K562 (cell line): ENCODE measurements at regions not wholly inside any gene's neighbourhood (a gene's known extent, or its start where the extent isn't known, plus 50 kb on each side); places are given as distances from the start of the nearest gene placed in this dataset.

Source experiments
- BRD4 ChIP-seq: fragments of 200-600 bp; sonication (generic); IDR thresholded peaks from 2 replicates; pipeline ENCODE4 v1.6.1; 2017; ENCODE audit warnings: inconsistent platforms
- DPF2 ChIP-seq: fragments of 450-650 bp; IDR thresholded peaks from 2 replicates; pipeline ENCODE4 v1.6.1; 2016
- EP300 ChIP-seq: IDR thresholded peaks from 2 replicates; pipeline ENCODE4 v1.6.1; 2012; ENCODE audit warnings: low read length, improper control_type of control experiment
- EZH2 ChIP-seq: IDR thresholded peaks from 2 replicates; pipeline ENCODE4 v1.6.1; 2012; ENCODE audit warnings: low read depth, mild to moderate bottlenecking, inconsistent platforms, low read length, borderline replicate concordance
- KLF6 ChIP-seq: fragments of 250-450 bp; sonication (Bioruptor Pico); IDR thresholded peaks from 2 replicates; pipeline ENCODE4 v1.4.0; 2020; ENCODE audit warnings: mild to moderate bottlenecking, moderate library complexity, borderline replicate concordance
- MTA3 ChIP-seq: fragments of 450-650 bp; formaldehyde crosslinking; IDR thresholded peaks from 2 replicates; pipeline ENCODE4 v1.6.1; 2017; ENCODE audit warnings: mild to moderate bottlenecking, borderline replicate concordance
- RAD21 ChIP-seq, 2 experiments: fragments of 250-450 bp in 1 of 2; fragments of 450-650 bp in 1 of 2; sonication (Bioruptor Pico) in 1 of 2; formaldehyde crosslinking in 1 of 2; IDR thresholded peaks in 1 of 2; conservative IDR thresholded peaks in 1 of 2; 2 replicates each; pipeline versions ENCODE4 v1.4.0 to v1.8.0; 2020 to 2022; ENCODE audit warnings: mild to moderate bottlenecking in 2 of 2, moderate library complexity in 1 of 2
- SP1 ChIP-seq: sonication (generic); formaldehyde crosslinking; IDR thresholded peaks from 2 replicates; pipeline ENCODE4 v1.8.1; 2022; ENCODE audit warnings: mild to moderate bottlenecking, missing genetic modification reagents
- ZNF239 ChIP-seq: fragments of 250-450 bp; sonication (Bioruptor Pico); IDR thresholded peaks from 2 replicates; pipeline ENCODE4 v1.4.0; 2020; ENCODE audit warnings: mild to moderate bottlenecking
- TF ChIP-seq, protein P1 (sequence below): fragments of 450-650 bp; formaldehyde crosslinking; IDR thresholded peaks from 2 replicates; pipeline ENCODE4 v1.4.0; 2020; ENCODE audit warnings: mild to moderate bottlenecking, mixed read lengths
- TF ChIP-seq, protein P2 (sequence below), 3 experiments: fragments of 200-800 bp in 1 of 3; fragments of 250-450 bp in 1 of 3; fragments of 450-650 bp in 1 of 3; sonication (Bioruptor Pico) in 1 of 3; sonication (Bioruptor generic) in 1 of 3; formaldehyde crosslinking in 1 of 3; IDR thresholded peaks; 2 replicates each; pipeline versions ENCODE4 v1.6.1 to v1.8.0; 2016 to 2022; ENCODE audit warnings: mild to moderate bottlenecking in 2 of 3, missing genetic modification characterization in 2 of 3, missing compliant biosample characterization in 1 of 3, moderate library complexity in 1 of 3

- TF ChIP-seq EP300 = no peak; the same call in 1 of the 2 replicates
- no peak for TF ChIP-seq ZNF239
- no peak for TF ChIP-seq SP1 (CRISPR knock-in tag)
- TF ChIP-seq RAD21 (CRISPR knock-in tag; conservative IDR thresholded peaks at IDR 0.05 in 1 of 2, IDR thresholded peaks at IDR 0.05 in 1 of 2) = peak; percentile 85 to 92
- peak; percentile 41; the same call in 1 of the 2 replicates for TF ChIP-seq DPF2
- TF ChIP-seq, protein P1, sequence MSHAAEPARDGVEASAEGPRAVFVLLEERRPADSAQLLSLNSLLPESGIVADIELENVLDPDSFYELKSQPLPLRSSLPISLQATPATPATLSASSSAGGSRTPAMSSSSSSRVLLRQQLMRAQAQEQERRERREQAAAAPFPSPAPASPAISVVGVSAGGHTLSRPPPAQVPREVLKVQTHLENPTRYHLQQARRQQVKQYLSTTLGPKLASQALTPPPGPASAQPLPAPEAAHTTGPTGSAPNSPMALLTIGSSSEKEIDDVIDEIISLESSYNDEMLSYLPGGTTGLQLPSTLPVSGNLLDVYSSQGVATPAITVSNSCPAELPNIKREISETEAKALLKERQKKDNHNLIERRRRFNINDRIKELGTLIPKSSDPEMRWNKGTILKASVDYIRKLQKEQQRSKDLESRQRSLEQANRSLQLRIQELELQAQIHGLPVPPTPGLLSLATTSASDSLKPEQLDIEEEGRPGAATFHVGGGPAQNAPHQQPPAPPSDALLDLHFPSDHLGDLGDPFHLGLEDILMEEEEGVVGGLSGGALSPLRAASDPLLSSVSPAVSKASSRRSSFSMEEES (CRISPR knock-in tag) = no peak
- no peak for TF ChIP-seq EZH2
- TF ChIP-seq KLF6 = no peak
- TF ChIP-seq, protein P2, sequence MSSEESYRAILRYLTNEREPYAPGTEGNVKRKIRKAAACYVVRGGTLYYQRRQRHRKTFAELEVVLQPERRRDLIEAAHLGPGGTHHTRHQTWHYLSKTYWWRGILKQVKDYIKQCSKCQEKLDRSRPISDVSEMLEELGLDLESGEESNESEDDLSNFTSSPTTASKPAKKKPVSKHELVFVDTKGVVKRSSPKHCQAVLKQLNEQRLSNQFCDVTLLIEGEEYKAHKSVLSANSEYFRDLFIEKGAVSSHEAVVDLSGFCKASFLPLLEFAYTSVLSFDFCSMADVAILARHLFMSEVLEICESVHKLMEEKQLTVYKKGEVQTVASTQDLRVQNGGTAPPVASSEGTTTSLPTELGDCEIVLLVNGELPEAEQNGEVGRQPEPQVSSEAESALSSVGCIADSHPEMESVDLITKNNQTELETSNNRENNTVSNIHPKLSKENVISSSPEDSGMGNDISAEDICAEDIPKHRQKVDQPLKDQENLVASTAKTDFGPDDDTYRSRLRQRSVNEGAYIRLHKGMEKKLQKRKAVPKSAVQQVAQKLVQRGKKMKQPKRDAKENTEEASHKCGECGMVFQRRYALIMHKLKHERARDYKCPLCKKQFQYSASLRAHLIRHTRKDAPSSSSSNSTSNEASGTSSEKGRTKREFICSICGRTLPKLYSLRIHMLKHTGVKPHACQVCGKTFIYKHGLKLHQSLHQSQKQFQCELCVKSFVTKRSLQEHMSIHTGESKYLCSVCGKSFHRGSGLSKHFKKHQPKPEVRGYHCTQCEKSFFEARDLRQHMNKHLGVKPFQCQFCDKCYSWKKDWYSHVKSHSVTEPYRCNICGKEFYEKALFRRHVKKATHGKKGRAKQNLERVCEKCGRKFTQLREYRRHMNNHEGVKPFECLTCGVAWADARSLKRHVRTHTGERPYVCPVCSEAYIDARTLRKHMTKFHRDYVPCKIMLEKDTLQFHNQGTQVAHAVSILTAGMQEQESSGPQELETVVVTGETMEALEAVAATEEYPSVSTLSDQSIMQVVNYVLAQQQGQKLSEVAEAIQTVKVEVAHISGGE (CRISPR knock-in tag; IDR thresholded peaks at IDR 0.05) = no peak; a peak in 1 of 6 replicates
- no peak for TF ChIP-seq BRD4
- TF ChIP-seq MTA3 = peak; percentile 44; the same call in 1 of the 2 replicates
Measured at GRCh38 chr7:106367018-106367420, 82.2 kb upstream of the NAMPT start.
